HL-60 (cell line): ENCODE measurements at regions not wholly inside any gene's neighbourhood (a gene's known extent, or its start where the extent isn't known, plus 50 kb on each side); places are given as distances from the start of the nearest gene placed in this dataset.

Source experiments
- CTCF ChIP-seq: IDR thresholded peaks from one replicate; pipeline ENCODE4 v1.5.1; 2011; ENCODE audit warnings: low read length, control low read depth, inconsistent platforms; ENCODE audit not compliant: insufficient read depth
- GABPA ChIP-seq: IDR thresholded peaks from 2 replicates; pipeline ENCODE4 v1.6.1; 2012; ENCODE audit warnings: low read depth
- POLR2AphosphoS5 ChIP-seq: IDR thresholded peaks from 2 replicates; pipeline ENCODE4 v1.6.1; 2012; ENCODE audit warnings: low read depth
- REST ChIP-seq: IDR thresholded peaks from 2 replicates; pipeline ENCODE4 v1.6.1; 2012; ENCODE audit warnings: low read depth; ENCODE audit not compliant: insufficient replicate concordance

GRCh38 chr9:621201-621855, 220.2 kb upstream of the DMRT1 start:
- TF ChIP-seq CTCF (no peak), REST (no peak), POLR2AphosphoS5 (no peak), GABPA (no peak)
